Lower leg skin (tissue), 3 donors: ENCODE measurements at regions not wholly inside any gene's neighbourhood (a gene's known extent, or its start where the extent isn't known, plus 50 kb on each side); places are given as distances from the start of the nearest gene placed in this dataset.

Experiments used
- POLR2A ChIP-seq, 2 donors: fragments of 450-650 bp; IDR thresholded peaks; one replicate each; pipeline ENCODE4 v1.6.1; 2016 to 2017; ENCODE audit warnings: antibody characterized with exemption in 2 of 2, mild to moderate bottlenecking in 1 of 2, moderate library complexity in 1 of 2
- TF ChIP-seq, protein P1 (sequence below), 3 donors: fragments of 450-650 bp; IDR thresholded peaks; one replicate each; pipeline ENCODE4 v1.5.1; 2016; ENCODE audit warnings: antibody characterized with exemption in 3 of 3, mild to moderate bottlenecking in 3 of 3, moderate library complexity in 2 of 3

DNA sequence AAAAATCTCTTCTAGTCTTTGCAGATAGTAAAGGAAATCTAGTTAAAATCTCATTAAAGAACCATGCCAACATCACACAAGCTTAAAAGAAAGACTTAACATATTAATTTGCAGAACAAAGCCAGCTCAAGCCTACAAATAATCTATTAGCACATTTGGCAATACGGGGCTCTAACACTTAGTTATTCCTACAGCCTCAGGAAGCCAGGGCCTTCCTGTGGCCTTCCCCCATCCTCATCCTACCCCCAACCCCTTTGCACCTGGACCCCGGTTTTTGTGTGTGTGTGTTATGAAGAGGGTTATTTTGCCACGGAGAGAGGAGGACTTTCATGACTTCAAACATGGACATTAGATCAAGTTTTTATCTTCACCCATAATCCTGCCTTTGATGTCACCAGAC lies 64.6 kb downstream of the FOXB2 start:
- no peak for TF ChIP-seq POLR2A (IDR thresholded peaks at IDR 0.05)
- TF ChIP-seq, protein P1, sequence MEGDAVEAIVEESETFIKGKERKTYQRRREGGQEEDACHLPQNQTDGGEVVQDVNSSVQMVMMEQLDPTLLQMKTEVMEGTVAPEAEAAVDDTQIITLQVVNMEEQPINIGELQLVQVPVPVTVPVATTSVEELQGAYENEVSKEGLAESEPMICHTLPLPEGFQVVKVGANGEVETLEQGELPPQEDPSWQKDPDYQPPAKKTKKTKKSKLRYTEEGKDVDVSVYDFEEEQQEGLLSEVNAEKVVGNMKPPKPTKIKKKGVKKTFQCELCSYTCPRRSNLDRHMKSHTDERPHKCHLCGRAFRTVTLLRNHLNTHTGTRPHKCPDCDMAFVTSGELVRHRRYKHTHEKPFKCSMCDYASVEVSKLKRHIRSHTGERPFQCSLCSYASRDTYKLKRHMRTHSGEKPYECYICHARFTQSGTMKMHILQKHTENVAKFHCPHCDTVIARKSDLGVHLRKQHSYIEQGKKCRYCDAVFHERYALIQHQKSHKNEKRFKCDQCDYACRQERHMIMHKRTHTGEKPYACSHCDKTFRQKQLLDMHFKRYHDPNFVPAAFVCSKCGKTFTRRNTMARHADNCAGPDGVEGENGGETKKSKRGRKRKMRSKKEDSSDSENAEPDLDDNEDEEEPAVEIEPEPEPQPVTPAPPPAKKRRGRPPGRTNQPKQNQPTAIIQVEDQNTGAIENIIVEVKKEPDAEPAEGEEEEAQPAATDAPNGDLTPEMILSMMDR (IDR thresholded peaks at IDR 0.05): no peak
